Nephron progenitor cell (in vitro differentiated cells): ENCODE measurements at regions not wholly inside any gene's neighbourhood (a gene's known extent, or its start where the extent isn't known, plus 50 kb on each side); places are given as distances from the start of the nearest gene placed in this dataset.

Experiments used
- DNase-seq: peaks from one replicate; pipeline ENCODE4 v3.0.0; 2021
- H3K27ac Mint-ChIP-seq: 2 replicates; pipeline ENCODE4 v1.8.0; 2021; ENCODE audit warnings: mild to moderate bottlenecking, moderate library complexity, mixed read lengths
- H3K27me3 Mint-ChIP-seq: 2 replicates; pipeline ENCODE4 v1.8.0; 2021; ENCODE audit warnings: mild to moderate bottlenecking, low read depth, mixed read lengths; ENCODE audit not compliant: poor library complexity
- H3K36me3 Mint-ChIP-seq: 2 replicates; pipeline ENCODE4 v1.8.0; 2021; ENCODE audit warnings: low read depth, mixed read lengths
- H3K4me1 Mint-ChIP-seq: 2 replicates; pipeline ENCODE4 v1.8.0; 2021; ENCODE audit warnings: mixed read lengths
- H3K4me3 Mint-ChIP-seq: 2 replicates; pipeline ENCODE4 v1.8.0; 2021; ENCODE audit warnings: mild to moderate bottlenecking, moderate library complexity, mixed read lengths
- H3K9me3 Mint-ChIP-seq: 2 replicates; pipeline ENCODE4 v1.8.0; 2021; ENCODE audit warnings: mild to moderate bottlenecking, moderate library complexity, mixed read lengths
- TF ChIP-seq, protein P1 (sequence below): fragments of 200-600 bp; sonication (generic); IDR thresholded peaks from 2 replicates; pipeline ENCODE4 v1.5.0; 2021; ENCODE audit warnings: antibody characterized with exemption

DNA sequence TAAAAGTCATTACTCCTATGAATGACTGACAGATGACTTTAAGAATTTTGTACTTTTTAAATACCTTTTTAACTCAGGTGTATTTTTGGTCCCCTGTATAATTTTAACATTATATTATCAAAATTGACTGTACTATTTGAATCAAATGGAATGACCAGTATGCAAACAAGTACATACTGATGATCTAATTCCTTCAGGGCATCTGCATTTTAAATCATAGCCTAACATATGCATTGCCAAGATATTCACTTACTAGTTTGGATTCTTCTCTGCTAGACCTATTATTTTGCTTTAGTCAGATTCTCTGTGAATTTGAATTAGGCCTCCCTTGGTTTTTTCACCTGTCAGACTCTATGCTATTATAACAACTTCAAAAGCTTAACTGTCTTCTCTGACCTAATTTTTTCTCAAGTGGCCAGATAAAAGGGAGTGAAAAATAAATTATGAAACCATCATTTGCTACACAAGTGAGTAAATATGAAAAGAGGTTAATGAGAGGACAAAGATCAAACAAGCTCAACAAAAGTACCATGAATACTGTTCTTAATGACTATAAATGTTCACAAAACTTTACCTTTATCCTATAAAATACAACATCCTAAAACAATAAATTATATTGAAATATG is 1505.2 kb upstream of the CDH9 start:
- TF ChIP-seq, protein P1, sequence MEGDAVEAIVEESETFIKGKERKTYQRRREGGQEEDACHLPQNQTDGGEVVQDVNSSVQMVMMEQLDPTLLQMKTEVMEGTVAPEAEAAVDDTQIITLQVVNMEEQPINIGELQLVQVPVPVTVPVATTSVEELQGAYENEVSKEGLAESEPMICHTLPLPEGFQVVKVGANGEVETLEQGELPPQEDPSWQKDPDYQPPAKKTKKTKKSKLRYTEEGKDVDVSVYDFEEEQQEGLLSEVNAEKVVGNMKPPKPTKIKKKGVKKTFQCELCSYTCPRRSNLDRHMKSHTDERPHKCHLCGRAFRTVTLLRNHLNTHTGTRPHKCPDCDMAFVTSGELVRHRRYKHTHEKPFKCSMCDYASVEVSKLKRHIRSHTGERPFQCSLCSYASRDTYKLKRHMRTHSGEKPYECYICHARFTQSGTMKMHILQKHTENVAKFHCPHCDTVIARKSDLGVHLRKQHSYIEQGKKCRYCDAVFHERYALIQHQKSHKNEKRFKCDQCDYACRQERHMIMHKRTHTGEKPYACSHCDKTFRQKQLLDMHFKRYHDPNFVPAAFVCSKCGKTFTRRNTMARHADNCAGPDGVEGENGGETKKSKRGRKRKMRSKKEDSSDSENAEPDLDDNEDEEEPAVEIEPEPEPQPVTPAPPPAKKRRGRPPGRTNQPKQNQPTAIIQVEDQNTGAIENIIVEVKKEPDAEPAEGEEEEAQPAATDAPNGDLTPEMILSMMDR: no peak
- H3K27ac Mint-ChIP-seq: no peak overlapping the region
- H3K4me1 Mint-ChIP-seq: no peaks in the 10 kb centered on the region
- H3K4me3 Mint-ChIP-seq: no peak overlapping the region
- no peaks in the 10 kb centered on the region for H3K27me3 Mint-ChIP-seq
- H3K36me3 Mint-ChIP-seq: no peaks in the 10 kb centered on the region
- DNase-seq: no peak
- H3K9me3 Mint-ChIP-seq: no peaks in the 10 kb centered on the region

DNA sequence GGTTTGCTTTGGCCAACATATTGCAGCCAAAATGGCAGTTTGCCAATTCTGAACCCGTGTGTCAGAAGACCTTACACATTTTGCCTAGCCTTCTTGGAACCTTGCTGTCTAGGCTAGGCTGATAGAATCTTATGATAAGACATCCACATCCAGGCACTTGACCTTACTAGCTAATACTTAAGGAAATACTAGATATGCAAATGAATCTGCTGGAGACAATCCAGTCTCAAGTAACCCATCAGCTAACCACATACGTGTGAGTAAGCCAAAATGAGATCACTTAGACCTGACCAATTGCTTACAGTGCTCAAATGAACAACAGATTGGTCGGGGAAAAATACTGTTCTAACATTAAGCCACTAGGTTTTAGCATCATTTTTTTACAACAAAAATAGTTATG is 1504.6 kb upstream of the CDH9 start:
- Mint-ChIP-seq H3K36me3 (no peaks in the 10 kb centered on the region), H3K4me3 (no peak overlapping the region), H3K27me3 (no peaks in the 10 kb centered on the region), H3K9me3 (no peaks in the 10 kb centered on the region), H3K4me1 (no peaks in the 10 kb centered on the region), H3K27ac (no peak overlapping the region)
- TF ChIP-seq, protein P1: no peak
- no peak for DNase-seq

DNA sequence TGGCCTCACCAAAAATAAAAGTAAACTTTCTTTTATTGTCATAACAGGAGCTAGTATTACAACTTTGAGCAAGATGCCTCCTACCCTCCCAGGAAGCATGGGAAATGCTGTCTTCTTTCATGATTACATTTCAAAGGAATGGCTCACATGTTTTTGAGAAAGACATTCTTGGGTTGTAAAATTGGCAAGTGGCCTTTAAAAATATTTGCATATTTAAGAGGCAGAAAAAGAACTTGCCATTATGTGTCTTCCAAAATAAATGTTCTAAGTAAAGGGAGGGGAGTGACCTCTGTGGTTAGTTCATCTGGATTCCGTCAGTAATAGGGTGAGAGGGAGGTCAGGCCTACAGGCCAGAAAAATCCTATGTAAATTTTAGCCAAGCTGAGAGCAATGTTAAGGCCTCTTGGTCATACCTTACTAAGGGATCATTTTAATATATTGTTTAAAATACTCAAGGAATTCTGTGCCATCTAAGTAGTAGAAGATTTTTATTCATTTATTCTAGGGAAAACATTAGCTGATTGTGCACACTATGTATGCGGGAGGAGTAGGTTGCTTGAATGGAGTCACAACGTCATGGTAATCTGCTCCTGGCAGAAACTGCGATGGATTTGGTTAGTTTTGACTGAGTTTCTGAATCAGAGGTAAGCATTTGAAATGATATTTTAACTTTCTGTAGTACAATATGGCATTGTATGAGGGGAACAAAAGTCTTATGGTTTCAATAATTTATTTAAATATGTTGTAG is 1485.7 kb upstream of the CDH9 start:
- H3K4me1 Mint-ChIP-seq: peaks cover 10% of the 10 kb centered on the region
- H3K9me3 Mint-ChIP-seq: peaks cover 24% of the 10 kb centered on the region
- H3K4me3 Mint-ChIP-seq: no peak overlapping the region
- no peaks in the 10 kb centered on the region for H3K27me3 Mint-ChIP-seq
- no peak overlapping the region for H3K27ac Mint-ChIP-seq
- no peak for DNase-seq
- TF ChIP-seq, protein P1: no peak
- peaks cover 4% of the 10 kb centered on the region for H3K36me3 Mint-ChIP-seq

DNA sequence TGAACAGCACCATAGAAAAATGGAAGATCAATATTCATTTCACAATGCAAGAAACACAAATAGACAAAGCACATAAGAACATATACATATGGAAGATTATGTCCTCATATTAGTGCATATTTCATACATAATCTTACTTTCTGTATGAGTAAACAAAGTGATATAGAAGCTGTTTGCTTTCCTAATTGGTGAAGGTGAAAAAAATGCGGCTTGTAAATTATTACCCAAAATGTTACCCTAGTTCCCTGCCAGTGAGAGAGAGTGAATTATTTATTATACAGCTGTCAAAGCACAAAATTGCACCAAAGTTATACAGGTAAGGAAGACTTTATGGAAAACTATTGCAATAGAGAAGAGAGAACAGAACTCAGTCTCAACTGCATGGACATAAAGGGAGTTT is 1485.0 kb upstream of the CDH9 start:
- Mint-ChIP-seq H3K4me3 (no peak overlapping the region), H3K4me1 (peaks cover 10% of the 10 kb centered on the region), H3K9me3 (peaks cover 24% of the 10 kb centered on the region), H3K27ac (no peak overlapping the region), H3K36me3 (peaks cover 4% of the 10 kb centered on the region), H3K27me3 (no peaks in the 10 kb centered on the region)
- no peak for DNase-seq
- TF ChIP-seq, protein P1: no peak

DNA sequence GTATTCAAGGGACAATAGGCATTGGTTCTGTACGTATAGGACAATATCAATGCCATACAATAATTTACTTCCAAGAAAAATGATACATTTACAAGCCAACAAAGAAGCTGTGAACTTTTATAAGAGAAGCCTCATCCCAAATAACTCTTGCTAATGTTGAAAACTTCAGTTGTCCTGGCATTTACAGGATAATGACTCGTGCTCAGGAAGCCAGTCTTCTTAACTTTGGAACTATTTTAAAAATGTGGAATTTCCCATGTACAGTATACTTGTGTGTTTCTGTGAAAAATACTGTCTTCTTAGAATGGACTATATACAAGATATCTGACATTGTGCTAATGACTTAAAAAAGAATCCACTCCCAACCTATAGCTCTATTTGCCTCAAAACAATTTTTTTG is 1479.3 kb upstream of the CDH9 start:
- no peak overlapping the region for H3K27ac Mint-ChIP-seq
- H3K4me1 Mint-ChIP-seq: peaks cover 15% of the 10 kb centered on the region
- DNase-seq: no peak
- TF ChIP-seq, protein P1: no peak
- H3K4me3 Mint-ChIP-seq: no peak overlapping the region
- H3K36me3 Mint-ChIP-seq: peaks cover 4% of the 10 kb centered on the region
- H3K27me3 Mint-ChIP-seq: no peaks in the 10 kb centered on the region
- H3K9me3 Mint-ChIP-seq: peaks cover 24% of the 10 kb centered on the region

DNA sequence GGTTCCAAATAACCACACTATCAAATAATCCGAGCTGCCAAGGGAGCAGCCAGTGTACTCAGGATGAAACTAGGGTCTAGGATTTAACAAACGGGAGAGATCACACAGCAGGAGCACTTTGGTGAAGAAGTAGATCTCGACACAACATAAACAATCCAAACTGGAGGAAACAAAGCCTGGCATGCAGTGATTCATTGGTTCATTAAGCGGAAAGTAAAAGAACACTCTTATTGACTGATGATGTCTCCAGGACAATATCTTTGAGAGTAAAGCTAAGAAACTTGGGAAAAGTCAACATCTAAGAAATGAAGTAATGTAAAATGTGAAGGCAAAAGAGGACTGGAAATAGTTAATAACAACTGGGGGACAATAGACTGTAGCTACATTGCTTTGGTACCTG is 1478.3 kb upstream of the CDH9 start:
- Mint-ChIP-seq H3K4me3 (no peak overlapping the region), H3K9me3 (peaks cover 23% of the 10 kb centered on the region), H3K4me1 (peaks cover 15% of the 10 kb centered on the region), H3K27ac (peak overlapping the region; percentile 43), H3K36me3 (peaks cover 4% of the 10 kb centered on the region), H3K27me3 (no peaks in the 10 kb centered on the region)
- TF ChIP-seq, protein P1: no peak
- no peak for DNase-seq
